ENCODE measurements at regions not wholly inside any gene's neighbourhood (a gene's known extent, or its start where the extent isn't known, plus 50 kb on each side); places are given as distances from the start of the nearest gene placed in this dataset.
"Not testable (repeated sequence)": the region's sequence is repeated elsewhere in the genome, so short reads cannot be mapped to it uniquely, and the experiment has no call there.

GRCh38 chr7:133132906-133133305, 51.0 kb upstream of the CHCHD3 start:
- DNase-seq = no peak

- no peak for DNase-seq
These were observed 52.9 kb upstream of the CHCHD3 start for GRCh38 chr7:133134810-133135209.

GRCh38 chr7:133135451-133135850, 53.6 kb upstream of the CHCHD3 start:
- no peak for DNase-seq

GRCh38 chr7:133139350-133139749, 57.5 kb upstream of the CHCHD3 start:
- DNase-seq = no peak

- no peak for DNase-seq
These were observed 57.9 kb upstream of the CHCHD3 start for GRCh38 chr7:133139801-133140200.

GRCh38 chr7:133140994-133141595, 59.2 kb upstream of the CHCHD3 start:
- no peak for DNase-seq

- no peak for DNase-seq
These were observed 68.9 kb upstream of the CHCHD3 start for GRCh38 chr7:133150760-133151159.

- DNase-seq = peak; percentile 57
These were observed 71.0 kb upstream of the CHCHD3 start for GRCh38 chr7:133152875-133153274.

GRCh38 chr7:133155146-133155545, 73.3 kb upstream of the CHCHD3 start:
- DNase-seq = no peak

DNA sequence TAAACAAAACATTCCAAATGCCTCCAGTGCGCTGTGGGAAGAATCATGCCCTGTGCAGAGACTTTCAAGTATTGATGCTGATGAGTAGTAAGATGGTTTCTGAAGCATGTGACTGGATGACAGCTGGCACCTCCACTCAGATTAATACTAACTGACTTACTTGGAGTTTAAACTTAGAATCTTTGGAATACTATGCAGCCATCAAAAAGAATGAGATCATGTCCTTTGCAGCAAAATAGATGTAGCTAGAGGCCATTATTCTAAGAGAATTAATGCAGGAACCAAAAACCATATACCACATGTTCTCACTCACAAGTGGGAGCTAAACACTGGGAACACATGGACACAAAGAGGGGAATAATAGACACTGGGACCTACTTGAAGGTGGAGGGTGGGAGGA, 73.8 kb upstream of the CHCHD3 start:
- no peak for DNase-seq

DNA sequence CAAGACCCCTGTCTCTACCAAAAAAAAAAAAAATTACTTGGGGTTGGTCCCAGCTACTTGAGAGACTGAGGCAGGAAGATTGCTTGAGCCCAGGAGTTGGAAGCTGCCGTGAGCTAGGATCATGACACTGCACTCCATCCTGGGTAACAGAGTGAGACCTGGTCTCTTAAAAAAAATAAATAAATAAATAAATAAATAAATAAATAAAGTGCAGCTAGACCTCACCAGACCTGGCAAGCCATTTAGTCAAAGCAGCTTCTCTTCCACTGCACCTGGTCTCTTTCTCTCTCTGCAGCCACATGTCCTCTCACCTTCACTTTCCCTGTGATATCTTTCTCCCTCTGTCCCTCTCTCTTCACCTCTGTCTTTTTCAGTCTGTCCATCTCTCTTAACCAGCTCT, 75.2 kb upstream of the CHCHD3 start:
- DNase-seq = no peak

DNA sequence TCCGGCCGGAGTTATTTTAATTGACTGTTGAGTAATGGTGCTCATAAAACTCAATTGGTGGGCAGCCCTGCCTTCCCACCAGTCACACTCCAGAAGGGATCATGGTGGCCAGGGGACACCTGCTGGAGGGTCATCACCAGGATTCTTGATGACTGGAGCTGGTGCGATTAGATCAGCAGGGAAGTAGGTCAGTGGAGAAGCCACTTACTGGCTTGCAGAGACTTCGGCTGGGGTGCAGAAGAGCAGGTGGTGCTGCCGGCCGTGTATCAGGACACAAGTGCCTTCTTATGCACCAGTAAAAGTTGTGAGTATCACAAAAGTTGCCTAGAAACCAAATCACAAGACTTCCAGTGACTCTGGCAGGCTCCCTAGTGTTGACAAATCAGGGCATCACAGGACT, 82.6 kb upstream of the CHCHD3 start:
- DNase-seq = no peak

GRCh38 chr7:133165001-133165400, 83.1 kb upstream of the CHCHD3 start:
- no peak for DNase-seq

DNA sequence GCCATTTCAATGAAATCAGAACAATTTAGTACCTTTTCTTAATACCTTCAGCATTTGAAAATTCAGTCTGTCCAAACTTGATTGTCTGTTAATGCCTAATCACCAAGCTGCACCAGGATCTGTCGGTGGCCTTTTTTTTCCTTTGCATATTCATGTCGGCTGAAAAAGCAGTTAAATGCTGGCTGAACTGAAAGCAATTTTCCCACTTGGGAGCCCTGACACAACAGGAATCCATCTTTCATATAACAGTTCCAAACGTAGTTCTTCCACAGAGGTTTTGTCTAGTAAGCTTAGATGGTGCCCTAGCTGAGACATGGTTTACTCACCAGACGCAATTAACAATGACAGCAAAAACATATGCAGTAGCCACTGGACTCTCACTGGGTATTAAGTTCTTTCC, 83.6 kb upstream of the CHCHD3 start:
- DNase-seq = no peak

DNA sequence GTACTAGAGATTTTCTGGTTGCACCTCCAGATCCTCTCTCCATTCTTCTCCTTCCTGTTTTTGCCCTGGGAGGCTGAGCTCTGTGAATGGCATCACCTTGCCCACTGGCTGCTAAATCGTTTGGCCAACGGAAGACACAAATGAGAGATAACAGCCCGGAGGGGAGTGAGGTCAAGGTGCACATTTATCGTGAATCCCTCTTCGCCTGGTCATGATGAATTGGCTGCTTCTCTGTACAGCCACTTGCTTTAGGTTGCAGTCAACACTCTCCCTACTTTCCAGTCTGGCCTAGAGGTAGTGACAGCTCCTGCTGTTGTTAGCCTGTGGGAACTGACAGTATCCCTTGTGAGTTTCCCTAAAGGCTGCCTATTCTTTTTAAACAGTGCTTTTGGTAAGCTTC, 85.4 kb upstream of the CHCHD3 start:
- DNase-seq = no peak

GRCh38 chr7:133169167-133169822, 83.6 kb upstream of the EXOC4 start:
- DNase-seq = not testable (repeated sequence)

DNA sequence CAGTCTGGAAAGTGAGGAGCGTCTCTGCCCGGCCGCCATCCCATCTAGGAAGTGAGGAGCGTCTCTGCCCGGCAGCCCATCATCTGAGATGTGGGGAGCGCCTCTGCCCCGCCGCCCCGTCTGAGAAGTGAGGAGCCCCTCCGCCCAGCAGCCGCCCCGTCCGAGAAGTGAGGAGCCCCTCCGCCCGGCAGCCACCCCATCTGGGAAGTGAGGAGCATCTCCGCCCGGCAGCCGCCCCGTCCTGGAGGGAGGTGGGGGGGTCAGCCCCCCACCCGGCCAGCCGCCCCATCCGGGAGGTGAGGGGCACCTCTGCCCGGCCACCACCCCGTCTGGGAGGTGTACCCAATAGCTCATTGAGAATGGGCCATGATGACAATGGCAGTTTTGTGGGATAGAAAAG, 75.4 kb upstream of the EXOC4 start:
- DNase-seq = not testable (repeated sequence)

- no peak for DNase-seq
These were observed 72.2 kb upstream of the EXOC4 start for GRCh38 chr7:133180717-133181116.

GRCh38 chr7:133183042-133183794, 69.7 kb upstream of the EXOC4 start:
- no peak for DNase-seq

DNA sequence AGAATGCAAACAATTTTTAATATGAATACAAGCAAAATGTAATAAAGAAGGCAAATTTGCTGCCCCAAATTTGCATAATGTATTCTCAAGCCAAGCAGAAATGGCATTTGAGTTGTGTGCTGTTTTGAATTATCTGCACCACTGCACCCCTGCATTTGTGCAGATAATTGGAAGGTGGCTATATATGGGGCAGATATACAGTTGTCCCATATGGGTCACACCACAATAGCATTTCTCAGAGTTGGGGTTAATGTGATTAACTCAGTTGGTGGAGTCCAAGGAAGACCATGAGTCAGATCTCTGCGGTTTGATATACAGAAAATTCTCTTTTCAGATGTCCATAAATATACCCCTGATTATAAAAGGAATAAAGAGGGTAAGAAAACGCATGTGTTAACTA, 68.9 kb upstream of the EXOC4 start:
- DNase-seq = no peak

GRCh38 chr7:133185512-133185911, 67.4 kb upstream of the EXOC4 start:
- no peak for DNase-seq

DNA sequence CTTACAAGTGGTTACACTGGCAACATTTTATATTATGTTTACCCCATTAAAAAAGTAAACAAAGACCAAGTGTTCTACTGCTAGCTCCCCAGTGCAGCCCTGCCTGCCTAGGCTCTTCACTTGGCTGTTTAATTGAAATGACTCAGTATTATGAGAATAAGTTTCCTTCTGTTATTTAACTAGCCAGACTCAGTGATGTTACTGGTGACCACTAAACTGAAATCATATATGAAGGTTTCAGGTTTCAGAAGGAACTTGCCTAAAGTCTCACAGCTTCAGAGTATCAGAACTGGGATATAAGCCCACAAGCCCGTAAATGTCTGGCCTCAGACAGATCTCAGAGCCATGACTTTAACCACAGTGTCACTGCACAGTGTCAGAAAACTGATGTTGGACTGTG, 66.8 kb upstream of the EXOC4 start:
- DNase-seq = no peak

DNA sequence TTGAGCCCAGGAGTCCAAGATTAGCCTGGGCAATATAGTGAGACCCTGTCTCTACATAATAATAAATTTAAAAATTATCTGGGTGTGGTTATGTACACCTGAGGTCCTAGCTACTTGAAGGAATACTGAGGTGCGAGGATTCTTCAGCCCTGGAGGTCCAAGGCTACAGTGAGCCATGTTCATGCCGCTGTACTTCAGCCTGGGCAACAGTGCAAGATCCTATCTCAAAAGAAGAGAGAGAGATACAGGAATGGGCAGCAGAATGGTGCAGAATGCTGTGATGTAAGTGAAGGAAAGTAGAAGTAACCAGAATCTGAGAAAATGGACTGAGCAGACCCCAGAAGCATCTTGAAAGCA, 62.7 kb upstream of the EXOC4 start:
- DNase-seq = no peak

DNA sequence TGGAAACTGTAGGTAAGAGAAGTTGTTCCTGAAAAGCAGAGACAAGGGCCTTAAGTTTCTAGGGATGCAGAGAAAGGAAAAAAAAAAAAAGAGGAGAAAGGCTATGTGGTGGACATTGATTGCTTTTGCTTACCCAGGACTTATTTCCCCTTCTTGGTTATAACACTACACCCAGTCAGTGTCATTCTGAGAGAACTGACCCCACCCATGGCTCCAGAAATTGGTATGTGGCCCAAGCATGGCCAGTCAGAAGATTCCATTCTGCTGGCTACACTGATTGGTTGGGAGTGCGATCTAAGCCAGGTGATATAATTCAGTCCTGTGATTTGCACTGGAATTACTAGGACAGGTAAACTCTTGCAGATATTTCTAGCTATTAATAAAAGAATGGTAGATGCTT, 62.2 kb upstream of the EXOC4 start:
- DNase-seq = no peak

- no peak for DNase-seq
These were observed 61.1 kb upstream of the EXOC4 start for GRCh38 chr7:133191787-133192186.

Data from NCI-H2227 treated with DMSO at 0.1 percent for 48 hours (cell line).